K562 (cell line): ENCODE measurements at regions not wholly inside any gene's neighbourhood (a gene's known extent, or its start where the extent isn't known, plus 50 kb on each side); places are given as distances from the start of the nearest gene placed in this dataset.

Source experiments
- ASH1L ChIP-seq: fragments of 450-650 bp; IDR thresholded peaks from 2 replicates; pipeline ENCODE4 v1.6.1; 2018; ENCODE audit warnings: borderline replicate concordance, mild to moderate bottlenecking, low read depth; ENCODE audit not compliant: partially characterized antibody
- EZH2 ChIP-seq: IDR thresholded peaks from 2 replicates; pipeline ENCODE4 v1.6.1; 2012; ENCODE audit warnings: low read depth, mild to moderate bottlenecking, inconsistent platforms, low read length, borderline replicate concordance
- MEF2A ChIP-seq: IDR thresholded peaks from 2 replicates; pipeline ENCODE4 v1.6.1; 2011; ENCODE audit warnings: low read depth, mild to moderate bottlenecking, low read length, moderate library complexity; ENCODE audit not compliant: control insufficient read depth
- SRSF3 ChIP-seq: fragments of 200-400 bp; formaldehyde crosslinking; IDR thresholded peaks from 2 replicates; pipeline ENCODE4 v1.6.1; 2016; ENCODE audit warnings: mild to moderate bottlenecking, low read length, moderate library complexity; ENCODE audit not compliant: insufficient read depth

GRCh38 chr5:4083591-4084337, 488.1 kb downstream of the IRX1 start:
- TF ChIP-seq SRSF3 (no peak), EZH2 (no peak), MEF2A (no peak), ASH1L (no peak)
